Uterus (tissue), 3 donors: ENCODE measurements at regions not wholly inside any gene's neighbourhood (a gene's known extent, or its start where the extent isn't known, plus 50 kb on each side); places are given as distances from the start of the nearest gene placed in this dataset.

Experiments
- DNase-seq, 2 donors: peaks; one replicate each; pipeline ENCODE4 v3.0.0-alpha.2; 2019 to 2020
- H3K27ac ChIP-seq, 2 donors: fragments of 200-600 bp; sonication (generic); 1 replicate in 1 of 2; 2 replicates in 1 of 2; pipeline ENCODE4 v1.5.1; 2016 to 2018
- H3K27me3 ChIP-seq, 2 donors: fragments of 200-600 bp; sonication (generic); one replicate each; pipeline ENCODE4 v1.5.1; 2018 to 2019; ENCODE audit warnings: control low read depth in 1 of 2
- H3K36me3 ChIP-seq, 2 donors: fragments of 200-600 bp; sonication (generic); one replicate each; pipeline ENCODE4 v1.5.1; 2019; ENCODE audit warnings: control low read depth in 1 of 2
- H3K4me1 ChIP-seq, 2 donors: fragments of 200-600 bp; sonication (generic); one replicate each; pipeline ENCODE4 v1.5.1; 2018 to 2019; ENCODE audit warnings: control low read depth in 1 of 2
- H3K4me3 ChIP-seq, 2 donors: fragments of 200-600 bp; sonication (generic); 1 replicate in 1 of 2; 2 replicates in 1 of 2; pipeline ENCODE4 v1.5.1; 2018 to 2019; ENCODE audit warnings: mild to moderate bottlenecking in 1 of 2
- H3K9me3 ChIP-seq, 2 donors: fragments of 200-600 bp; sonication (generic); one replicate each; pipeline ENCODE4 v1.5.1; 2019; ENCODE audit warnings: control low read depth in 1 of 2
- POLR2A ChIP-seq, 2 donors: fragments of 450-650 bp; IDR thresholded peaks; one replicate each; pipeline ENCODE4 v1.6.1; 2016; ENCODE audit warnings: antibody characterized with exemption in 2 of 2, mild to moderate bottlenecking in 1 of 2, moderate library complexity in 1 of 2
- intact Hi-C: fragments of 100-400 bp; cut with DNase I; formaldehyde crosslinking; loops from one replicate; pipeline ENCODE4 v1.15.1; 2023; ENCODE audit warnings: low total_unique reads
- TF ChIP-seq, protein P1 (sequence below), 4 experiments: fragments of 200-600 bp in 2 of 4; fragments of 450-650 bp in 2 of 4; sonication (generic) in 2 of 4; IDR thresholded peaks; one replicate each; pipeline ENCODE4 v1.5.1; 2016 to 2019; ENCODE audit warnings: antibody characterized with exemption in 4 of 4, mild to moderate bottlenecking in 2 of 4, moderate library complexity in 1 of 4
- donor health status: DM: yes; HTN: yes; CAD: no.

DNA sequence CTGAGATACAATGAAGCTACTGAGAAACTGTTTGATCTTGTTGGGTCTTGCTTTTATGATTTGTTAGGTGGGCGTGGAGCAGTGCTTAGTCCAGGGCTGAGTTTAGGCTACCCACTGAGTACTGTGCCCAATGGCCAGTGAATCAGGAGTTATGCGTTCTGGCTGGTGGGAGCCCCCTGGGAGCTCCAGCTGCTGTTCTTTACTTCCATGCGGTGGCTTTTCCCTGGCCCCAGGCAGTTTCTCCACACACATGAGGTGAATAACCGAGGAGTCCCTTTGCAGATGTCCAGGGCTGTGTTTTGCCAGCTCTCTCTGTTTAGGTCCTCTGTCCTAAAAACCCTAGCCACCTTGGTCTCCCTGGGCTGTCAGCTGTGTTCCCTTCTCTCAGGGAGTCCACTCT is 106.5 kb downstream of the KLF13 start:
- intact Hi-C loops: loop anchor here (10.0 kb wide), 1 partner anchor 98 kb away; no protein-coding TSS in a partner anchor
- TF ChIP-seq POLR2A (IDR thresholded peaks at IDR 0.05): no peak
- TF ChIP-seq, protein P1, sequence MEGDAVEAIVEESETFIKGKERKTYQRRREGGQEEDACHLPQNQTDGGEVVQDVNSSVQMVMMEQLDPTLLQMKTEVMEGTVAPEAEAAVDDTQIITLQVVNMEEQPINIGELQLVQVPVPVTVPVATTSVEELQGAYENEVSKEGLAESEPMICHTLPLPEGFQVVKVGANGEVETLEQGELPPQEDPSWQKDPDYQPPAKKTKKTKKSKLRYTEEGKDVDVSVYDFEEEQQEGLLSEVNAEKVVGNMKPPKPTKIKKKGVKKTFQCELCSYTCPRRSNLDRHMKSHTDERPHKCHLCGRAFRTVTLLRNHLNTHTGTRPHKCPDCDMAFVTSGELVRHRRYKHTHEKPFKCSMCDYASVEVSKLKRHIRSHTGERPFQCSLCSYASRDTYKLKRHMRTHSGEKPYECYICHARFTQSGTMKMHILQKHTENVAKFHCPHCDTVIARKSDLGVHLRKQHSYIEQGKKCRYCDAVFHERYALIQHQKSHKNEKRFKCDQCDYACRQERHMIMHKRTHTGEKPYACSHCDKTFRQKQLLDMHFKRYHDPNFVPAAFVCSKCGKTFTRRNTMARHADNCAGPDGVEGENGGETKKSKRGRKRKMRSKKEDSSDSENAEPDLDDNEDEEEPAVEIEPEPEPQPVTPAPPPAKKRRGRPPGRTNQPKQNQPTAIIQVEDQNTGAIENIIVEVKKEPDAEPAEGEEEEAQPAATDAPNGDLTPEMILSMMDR (IDR thresholded peaks at IDR 0.05): no peak
- DNase-seq: no peak
- Histone ChIP-seq H3K9me3 (no peaks in the 10 kb centered on the region), H3K27me3 (no peaks in the 10 kb centered on the region), H3K36me3 (no peaks in the 10 kb centered on the region), H3K27ac (no peak overlapping the region), H3K4me3 (no peak overlapping the region), H3K4me1 (peaks cover 0 to 9% of the 10 kb centered on the region in 2 donors)

DNA sequence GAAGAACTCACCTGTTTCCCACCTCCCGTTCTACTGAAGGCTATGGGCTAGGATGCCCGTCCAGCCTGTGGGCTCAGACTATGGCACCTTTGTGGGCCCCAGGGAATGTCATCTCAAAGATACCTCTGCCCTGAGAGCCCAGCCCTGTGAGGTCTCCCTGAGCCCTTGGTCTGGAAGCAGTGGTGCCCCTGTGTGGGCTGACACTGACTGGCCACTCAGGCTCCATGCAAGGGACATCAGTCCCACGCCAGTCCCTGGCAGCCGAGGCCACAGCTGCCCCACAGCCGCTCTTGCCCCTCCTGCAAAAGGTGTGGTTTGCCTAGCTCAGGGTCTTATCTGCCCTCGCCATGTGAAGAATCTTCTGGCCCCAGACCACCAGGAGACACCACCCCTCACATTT is 106.9 kb downstream of the KLF13 start:
- intact Hi-C loops: loop anchor here (10.0 kb wide), 1 partner anchor 99 kb away; no protein-coding TSS in a partner anchor

DNA sequence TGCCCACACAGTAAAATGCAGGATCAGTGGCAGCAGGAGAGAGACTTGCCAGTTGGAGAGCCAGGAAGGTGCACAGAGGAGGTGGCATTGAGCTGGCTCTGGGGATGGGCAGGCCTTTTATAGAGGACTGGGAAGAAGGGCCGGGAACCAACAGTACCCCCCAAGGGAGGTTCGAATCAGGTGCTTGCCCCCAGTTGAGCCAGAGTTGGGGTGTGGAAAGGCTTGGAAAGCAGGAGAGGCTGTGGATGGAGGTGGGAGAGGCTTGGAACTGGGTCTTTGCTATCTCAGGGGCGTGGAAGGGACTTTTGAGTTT is 107.6 kb downstream of the KLF13 start:
- H3K4me1 ChIP-seq: peaks cover 0 to 9% of the 10 kb centered on the region in 2 donors
- no peak for DNase-seq
- H3K4me3 ChIP-seq: no peak overlapping the region
- H3K27me3 ChIP-seq: no peaks in the 10 kb centered on the region
- H3K36me3 ChIP-seq: no peaks in the 10 kb centered on the region
- no peak for TF ChIP-seq POLR2A (IDR thresholded peaks at IDR 0.05)
- TF ChIP-seq, protein P1 (IDR thresholded peaks at IDR 0.05): no peak
- H3K27ac ChIP-seq: peak overlapping the region; percentile 79 to 88
- H3K9me3 ChIP-seq: no peaks in the 10 kb centered on the region
- intact Hi-C loops: loop anchor here (10.0 kb wide), 1 partner anchor 99 kb away; no protein-coding TSS in a partner anchor

More for the DNA sequence above, 106.9 kb downstream of the KLF13 start:
- no peaks in the 10 kb centered on the region for H3K9me3 ChIP-seq
- no peaks in the 10 kb centered on the region for H3K27me3 ChIP-seq
- H3K36me3 ChIP-seq: no peaks in the 10 kb centered on the region
- no peak for DNase-seq
- no peak overlapping the region for H3K27ac ChIP-seq
- H3K4me3 ChIP-seq: no peak overlapping the region
- peaks cover 0 to 9% of the 10 kb centered on the region in 2 donors for H3K4me1 ChIP-seq
- no peak for TF ChIP-seq POLR2A (IDR thresholded peaks at IDR 0.05)
- TF ChIP-seq, protein P1 (IDR thresholded peaks at IDR 0.05): no peak

DNA sequence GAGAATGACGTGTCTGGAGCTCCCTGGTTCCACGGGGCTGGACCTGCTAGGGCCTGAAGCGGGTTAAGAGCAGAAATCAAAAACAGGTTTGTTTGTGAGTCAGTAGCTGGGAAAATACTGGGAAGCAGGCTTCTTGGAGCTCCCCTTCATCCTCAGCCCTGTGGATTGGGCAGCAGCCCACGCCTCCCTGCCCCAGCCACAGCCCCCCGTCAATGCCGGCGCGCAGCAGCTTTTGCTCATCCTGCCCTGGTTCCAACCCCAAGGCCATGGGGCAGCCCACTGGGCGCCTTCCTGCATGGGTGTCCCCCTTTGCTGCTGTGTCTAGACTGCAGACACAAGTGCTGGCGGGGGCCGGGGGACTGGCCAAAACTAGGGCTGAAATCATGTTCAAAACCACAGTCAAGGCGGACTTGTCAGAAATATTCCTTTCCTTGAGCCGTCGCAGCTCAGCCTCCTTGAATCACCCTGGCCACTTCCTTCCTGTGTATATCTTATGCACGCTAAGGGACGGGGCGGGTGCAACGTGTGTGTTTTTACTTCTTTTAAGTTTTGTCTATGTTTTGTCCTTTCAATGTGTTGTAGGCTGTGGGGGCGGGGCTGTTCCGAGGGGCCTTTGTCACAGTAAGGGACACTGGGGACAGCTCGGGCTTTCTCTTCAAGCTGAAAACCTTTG is 108.1 kb downstream of the KLF13 start:
- H3K9me3 ChIP-seq: no peaks in the 10 kb centered on the region
- TF ChIP-seq POLR2A (IDR thresholded peaks at IDR 0.05): no peak
- TF ChIP-seq, protein P1 (IDR thresholded peaks at IDR 0.05): no peak
- peak in 1 of 2 donors; percentile 65 for DNase-seq
- no peak overlapping the region for H3K4me3 ChIP-seq
- peak overlapping the region; percentile 79 to 88 for H3K27ac ChIP-seq
- H3K4me1 ChIP-seq: peaks cover 0 to 9% of the 10 kb centered on the region in 2 donors
- no peaks in the 10 kb centered on the region for H3K36me3 ChIP-seq
- no peaks in the 10 kb centered on the region for H3K27me3 ChIP-seq
- intact Hi-C loops: loop anchor here (10.0 kb wide), 1 partner anchor 100 kb away; no protein-coding TSS in a partner anchor

DNA sequence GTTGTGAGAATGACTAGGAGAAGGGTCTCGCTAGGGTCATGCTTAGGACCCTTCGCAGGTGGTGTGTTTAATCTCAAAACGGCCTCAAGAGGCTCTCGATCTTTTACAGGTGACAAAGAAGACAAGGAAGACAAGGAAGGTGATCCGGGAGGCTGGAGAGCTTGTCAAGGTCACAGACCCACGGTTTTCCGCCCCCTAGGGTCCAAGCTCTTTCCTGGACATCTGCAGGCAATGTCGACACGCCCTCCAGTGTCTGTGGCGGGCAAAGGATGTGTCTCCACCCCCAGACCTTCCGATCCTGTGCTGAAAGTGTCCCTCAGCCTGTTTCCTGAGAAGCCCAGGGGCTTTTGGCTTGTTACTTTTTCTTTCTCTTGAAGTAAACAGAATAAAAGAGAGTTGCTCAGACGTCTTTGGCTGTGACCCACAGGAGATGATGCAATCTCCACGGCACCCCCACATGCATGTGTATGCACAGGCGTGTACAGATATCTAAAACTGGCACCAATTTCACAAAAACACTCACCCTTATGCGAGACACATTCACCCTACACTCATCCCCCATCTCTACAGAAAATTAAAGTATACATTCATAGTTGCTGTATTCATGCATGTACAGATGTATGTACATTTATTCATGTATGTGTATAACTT is 108.8 kb downstream of the KLF13 start:
- H3K27me3 ChIP-seq: no peaks in the 10 kb centered on the region
- intact Hi-C loops: loop anchor here (10.0 kb wide), 1 partner anchor 101 kb away; no protein-coding TSS in a partner anchor
- no peaks in the 10 kb centered on the region for H3K36me3 ChIP-seq
- peak; percentile 65 to 87 for DNase-seq
- TF ChIP-seq, protein P1 (IDR thresholded peaks at IDR 0.05): peak; percentile 69 to 75 (median 72)
- TF ChIP-seq POLR2A (IDR thresholded peaks at IDR 0.05): no peak
- H3K27ac ChIP-seq: peak overlapping the region; percentile 79 to 88
- no peak overlapping the region for H3K4me3 ChIP-seq
- no peaks in the 10 kb centered on the region for H3K9me3 ChIP-seq
- peaks cover 0 to 9% of the 10 kb centered on the region in 2 donors for H3K4me1 ChIP-seq
